HepG2 (cell line): ENCODE measurements at regions not wholly inside any gene's neighbourhood (a gene's known extent, or its start where the extent isn't known, plus 50 kb on each side); places are given as distances from the start of the nearest gene placed in this dataset.

Experiments used
- ATAC-seq: fragments of 200-7000 bp; cut with Tn5 transposase; 3 replicates; pipeline ENCODE4 v1.9.1; 2020; ENCODE audit warnings: mild to moderate bottlenecking, moderate library complexity
- BruUV-seq: library from RNA; stranded (reverse); fragments of 400-500 nt; replicated peaks from 2 replicates; lab custom pipeline; 2021; lab: Mats Ljungman, UMichigan
- CTCF ChIA-PET: fragments of 300-600 bp; formaldehyde crosslinking; extraction: SDS; loops from one replicate; lab custom pipeline; 2021; ENCODE audit warnings: low total read pairs, inconsistent platforms, low intra/inter-chr PET ratio; lab: Yijun Ruan, JAX
- POLR2A ChIA-PET: fragments of 350-600 bp; sonication (Branson Sonifier 250); formaldehyde crosslinking; loops from one replicate; lab custom pipeline; 2020; ENCODE audit warnings: antibody characterized with exemption, inconsistent platforms; lab: Yijun Ruan, JAX
- DNase-seq: peaks from one replicate; pipeline ENCODE4 v3.0.0-alpha.2; 2015; ENCODE audit warnings: low spot score
- FAIRE-seq: peaks from 3 replicates; lab custom pipeline; 2011; peaks lifted over from hg19 to GRCh38; lab: Jason Lieb, UNC
- H2AFZ ChIP-seq: one replicate; pipeline ENCODE4 v1.6.1; 2011; ENCODE audit warnings: low read length, inconsistent platforms
- H3K27ac ChIP-seq: fragments of 300-600 bp; 3 replicates; pipeline ENCODE4 v1.8.0; 2011; ENCODE audit warnings: mixed run types, mild to moderate bottlenecking, mixed read lengths, low read length, inconsistent platforms; ENCODE audit not compliant: insufficient read depth; ENCODE audit errors: extremely low read length
- H3K27me3 ChIP-seq, 2 experiments: fragments of 200-600 bp in 1 of 2; 2 replicates in 1 of 2; 3 replicates in 1 of 2; pipeline versions ENCODE4 v1.6.0 to v1.8.0; 2011; ENCODE audit warnings: low read length in 2 of 2, mild to moderate bottlenecking in 2 of 2, moderate library complexity in 2 of 2, inconsistent platforms in 1 of 2; ENCODE audit not compliant: insufficient read depth in 2 of 2, control insufficient read depth in 1 of 2
- H3K36me3 ChIP-seq, 2 experiments: fragments of 200-600 bp in 1 of 2; replicated peaks in 1 of 2; 2 replicates in 1 of 2; 3 replicates in 1 of 2; pipeline versions ENCODE4 v1.5.1 to v1.8.0; 2011; ENCODE audit warnings: low read length in 2 of 2, inconsistent platforms in 1 of 2; ENCODE audit not compliant: insufficient read depth in 2 of 2, control insufficient read depth in 1 of 2
- H3K4me1 ChIP-seq: 2 replicates; pipeline ENCODE4 v1.5.1; 2012; ENCODE audit warnings: low read length, inconsistent platforms; ENCODE audit not compliant: insufficient read depth
- H3K4me2 ChIP-seq: 2 replicates; pipeline ENCODE4 v1.6.0; 2011; ENCODE audit warnings: low read depth, low read length, inconsistent platforms
- H3K4me3 ChIP-seq, 3 experiments: fragments of 200-600 bp in 1 of 3; sonication (generic), shearing (Covaris generic) in 1 of 3; replicated peaks in 1 of 3; 2 replicates each; pipeline ENCODE4 v1.5.1; 2011 to 2016; ENCODE audit warnings: low read length in 3 of 3, inconsistent platforms in 2 of 3, low read depth in 2 of 3, mild to moderate bottlenecking in 2 of 3, control low read depth in 1 of 3, mixed read lengths in 1 of 3; ENCODE audit not compliant: insufficient read depth in 1 of 3
- H3K79me2 ChIP-seq: one replicate; pipeline ENCODE4 v1.6.1; 2011; ENCODE audit warnings: low read length, inconsistent platforms; ENCODE audit not compliant: insufficient read depth
- H3K9ac ChIP-seq: 2 replicates; pipeline ENCODE4 v1.6.0; 2011; ENCODE audit warnings: mild to moderate bottlenecking, low read depth, low read length, inconsistent platforms; ENCODE audit not compliant: insufficient read depth
- H3K9me3 ChIP-seq: 2 replicates; pipeline ENCODE4 v1.5.1; 2012; ENCODE audit warnings: mild to moderate bottlenecking, low read length
- H4K20me1 ChIP-seq: 2 replicates; pipeline ENCODE4 v1.6.0; 2011; ENCODE audit warnings: inconsistent platforms, mild to moderate bottlenecking, low read length, moderate library complexity; ENCODE audit not compliant: insufficient read depth
- GPN1 ChIP-seq: sonication (generic); formaldehyde crosslinking; IDR thresholded peaks from 2 replicates; pipeline ENCODE4 v1.5.1; 2020; ENCODE audit warnings: missing genetic modification reagents, borderline replicate concordance
- MLLT10 ChIP-seq: sonication (generic); formaldehyde crosslinking; IDR thresholded peaks from 2 replicates; pipeline ENCODE4 v1.4.0; 2020; ENCODE audit warnings: missing genetic modification reagents
- ZNF333 ChIP-seq: sonication (generic); formaldehyde crosslinking; IDR thresholded peaks from 2 replicates; pipeline ENCODE4 v1.4.0; 2020; ENCODE audit warnings: mild to moderate bottlenecking, missing genetic modification reagents, borderline replicate concordance
- ZNF709 ChIP-seq: sonication (generic); formaldehyde crosslinking; IDR thresholded peaks from 2 replicates; pipeline ENCODE4 v1.5.0; 2020; ENCODE audit warnings: mild to moderate bottlenecking, missing genetic modification reagents
- ZSCAN20 ChIP-seq: sonication (generic); formaldehyde crosslinking; IDR thresholded peaks from 2 replicates; pipeline ENCODE4 v1.4.0; 2020; ENCODE audit warnings: missing genetic modification reagents, mild to moderate bottlenecking, borderline replicate concordance
- ZXDC ChIP-seq: sonication (generic); formaldehyde crosslinking; IDR thresholded peaks from 2 replicates; pipeline ENCODE4 v1.5.0; 2020; ENCODE audit warnings: mild to moderate bottlenecking, missing genetic modification reagents
- WGBS: methylation state at CpG from one replicate; pipeline ENCODE4 v1.1.6; 2017; ENCODE audit warnings: low lambda C conversion rate; 5-methylcytosine and 5-hydroxymethylcytosine counted together
- in situ Hi-C: cut with HindIII; loops from 2 replicates; pipeline ENCODE4 v1.10.0; 2017; ENCODE audit warnings: low pct_unique_long_range_greater_than_20kb; ENCODE audit not compliant: extremely low pct_ligation_motif_present
- intact Hi-C: fragments of 100-400 bp; cut with micrococcal nuclease; formaldehyde crosslinking; loops from one replicate; pipeline ENCODE4 v1.10.0; 2022; ENCODE audit not compliant: unreplicated experiment

GRCh38 chr12:60152756-60153155, 556.9 kb downstream of the SLC16A7 start:
- intact Hi-C loops: no loop called here

More at GRCh38 chr12:60152756-60153155, 556.9 kb downstream of the SLC16A7 start:
- Histone ChIP-seq H3K79me2 (no peaks in the 10 kb centered on the region), H3K9me3 (no peaks in the 10 kb centered on the region), H3K9ac (no peak overlapping the region), H2AFZ (no peak overlapping the region), H4K20me1 (no peaks in the 10 kb centered on the region), H3K4me1 (no peaks in the 10 kb centered on the region), H3K4me2 (no peak overlapping the region), H3K27ac (no peak overlapping the region), H3K27me3 (no peaks in the 10 kb centered on the region), H3K36me3 (no peaks in the 10 kb centered on the region), H3K4me3 (no peak overlapping the region)
- WGBS: 0% methylated on average over 1 of the region's 1 CpG
- ChIA-PET CTCF (no interaction called here), POLR2A (no interaction called here)
- DNase-seq: no peak
- no TSS peak for BruUV-seq
- no peak for TF ChIP-seq ZSCAN20 (CRISPR knock-in tag)
- no peak for TF ChIP-seq ZXDC
- TF ChIP-seq ZNF333 (CRISPR knock-in tag): no peak
- TF ChIP-seq GPN1: no peak
- no peak for TF ChIP-seq MLLT10 (CRISPR knock-in tag)
- TF ChIP-seq ZNF709 (CRISPR knock-in tag): no peak
- no peak for ATAC-seq
- in situ Hi-C loops: no loop called here
- FAIRE-seq: no peak
